Upper lobe of left lung (tissue), 4 donors: ENCODE measurements at regions not wholly inside any gene's neighbourhood (a gene's known extent, or its start where the extent isn't known, plus 50 kb on each side); places are given as distances from the start of the nearest gene placed in this dataset.

ENCODE experiments used
- EP300 ChIP-seq, 4 donors: sonication (generic); formaldehyde crosslinking; IDR thresholded peaks; one replicate each; pipeline ENCODE4 v1.5.1; 2017; ENCODE audit warnings: antibody characterized with exemption in 4 of 4, control low read depth in 2 of 4
- POLR2A ChIP-seq, 4 donors: fragments of 450-650 bp; IDR thresholded peaks; one replicate each; pipeline ENCODE4 v1.5.1; 2016 to 2017; ENCODE audit warnings: antibody characterized with exemption in 4 of 4, mild to moderate bottlenecking in 2 of 4
- TF ChIP-seq, protein P1 (sequence below), 6 experiments: fragments of 450-650 bp in 4 of 6; fragments of 200-600 bp in 2 of 6; sonication (generic) in 2 of 6; IDR thresholded peaks; one replicate each; pipeline ENCODE4 v1.5.1; 2016 to 2019; ENCODE audit warnings: antibody characterized with exemption in 6 of 6

DNA sequence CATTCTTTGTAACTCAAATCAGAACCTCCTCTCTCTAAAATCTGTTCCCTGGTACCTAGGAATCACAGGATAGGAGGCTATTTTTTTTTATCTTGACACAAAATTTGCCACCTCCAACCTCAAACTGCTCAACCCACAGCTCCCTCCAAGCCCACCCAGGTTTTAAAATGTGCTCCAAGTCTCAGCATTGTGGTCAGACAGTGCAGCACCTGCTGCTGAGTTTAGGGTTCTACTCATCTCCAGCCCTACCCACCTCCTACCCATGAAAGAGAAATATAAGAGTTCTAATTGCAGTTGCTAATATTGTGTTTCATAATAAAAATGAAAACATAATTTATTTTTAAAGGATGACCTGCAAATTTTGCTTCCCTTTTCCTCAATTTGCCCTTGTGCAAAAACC is 496.5 kb downstream of the MAFB start:
- TF ChIP-seq, protein P1, sequence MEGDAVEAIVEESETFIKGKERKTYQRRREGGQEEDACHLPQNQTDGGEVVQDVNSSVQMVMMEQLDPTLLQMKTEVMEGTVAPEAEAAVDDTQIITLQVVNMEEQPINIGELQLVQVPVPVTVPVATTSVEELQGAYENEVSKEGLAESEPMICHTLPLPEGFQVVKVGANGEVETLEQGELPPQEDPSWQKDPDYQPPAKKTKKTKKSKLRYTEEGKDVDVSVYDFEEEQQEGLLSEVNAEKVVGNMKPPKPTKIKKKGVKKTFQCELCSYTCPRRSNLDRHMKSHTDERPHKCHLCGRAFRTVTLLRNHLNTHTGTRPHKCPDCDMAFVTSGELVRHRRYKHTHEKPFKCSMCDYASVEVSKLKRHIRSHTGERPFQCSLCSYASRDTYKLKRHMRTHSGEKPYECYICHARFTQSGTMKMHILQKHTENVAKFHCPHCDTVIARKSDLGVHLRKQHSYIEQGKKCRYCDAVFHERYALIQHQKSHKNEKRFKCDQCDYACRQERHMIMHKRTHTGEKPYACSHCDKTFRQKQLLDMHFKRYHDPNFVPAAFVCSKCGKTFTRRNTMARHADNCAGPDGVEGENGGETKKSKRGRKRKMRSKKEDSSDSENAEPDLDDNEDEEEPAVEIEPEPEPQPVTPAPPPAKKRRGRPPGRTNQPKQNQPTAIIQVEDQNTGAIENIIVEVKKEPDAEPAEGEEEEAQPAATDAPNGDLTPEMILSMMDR (IDR thresholded peaks at IDR 0.05): no peak
- TF ChIP-seq EP300 (IDR thresholded peaks at IDR 0.05) (no peak), POLR2A (IDR thresholded peaks at IDR 0.05) (no peak)
